AML-193 (cell line): ENCODE measurements at regions not wholly inside any gene's neighbourhood (a gene's known extent, or its start where the extent isn't known, plus 50 kb on each side); places are given as distances from the start of the nearest gene placed in this dataset.
"Not testable (repeated sequence)": the region's sequence is repeated elsewhere in the genome, so short reads cannot be mapped to it uniquely, and the experiment has no call there.

Source experiments
- DNase-seq, 2 experiments: peaks; one replicate each; lab custom pipeline; 2025; lab: John Stamatoyannopoulos, UW

DNA sequence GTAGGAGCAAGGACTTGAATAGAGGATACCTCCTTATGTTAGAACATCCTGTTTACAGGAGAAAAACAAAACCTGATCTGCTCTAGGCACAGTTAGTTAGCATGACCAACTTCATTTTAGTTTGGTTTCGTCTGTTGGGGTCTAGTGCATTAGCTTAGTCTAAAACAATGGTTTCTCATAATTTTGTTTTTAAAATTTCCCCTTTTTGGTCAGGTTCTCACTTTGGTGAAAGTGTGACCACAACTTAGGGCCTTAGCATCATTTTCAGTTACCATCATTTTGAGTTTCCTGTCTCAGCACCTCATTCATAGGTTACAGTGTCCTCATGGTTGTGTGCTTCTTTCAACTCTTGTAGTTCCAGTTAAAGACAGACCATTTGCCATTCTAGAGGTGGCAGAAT lies 1277.0 kb upstream of the SLC39A10 start:
- no peak for DNase-seq

- not testable (repeated sequence) for DNase-seq
These were observed 1289.6 kb upstream of the SLC39A10 start for GRCh38 chr2:194367390-194367789.

GRCh38 chr2:194363878-194364277 lies 1293.1 kb upstream of the SLC39A10 start:
- no peak for DNase-seq

- no peak for DNase-seq
These were observed 1293.7 kb upstream of the SLC39A10 start for GRCh38 chr2:194363295-194363694.

GRCh38 chr2:194352505-194352904 lies 1304.5 kb upstream of the SLC39A10 start:
- DNase-seq: no peak

- no peak for DNase-seq
These were observed 1310.8 kb upstream of the SLC39A10 start for GRCh38 chr2:194346193-194346592.

DNA sequence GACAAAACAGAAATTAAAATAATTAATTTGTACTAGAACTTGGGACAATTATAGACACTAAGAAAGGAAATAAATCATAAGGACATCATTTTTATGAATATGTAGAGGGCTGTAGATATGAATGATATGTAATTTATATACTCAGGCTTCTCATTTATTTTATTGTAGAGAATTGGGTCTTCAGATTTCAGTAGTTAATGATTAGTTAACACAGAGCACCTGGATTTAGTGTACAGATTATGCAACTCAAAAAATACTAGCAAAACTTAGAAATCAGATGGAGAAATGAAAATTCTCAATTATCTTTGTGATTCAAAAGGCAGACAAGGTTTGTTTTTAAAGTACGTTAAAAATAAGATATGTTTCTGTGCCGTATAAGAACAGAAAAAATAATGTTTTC lies 1311.7 kb upstream of the SLC39A10 start:
- DNase-seq: no peak

GRCh38 chr2:194343167-194343566 lies 1313.9 kb upstream of the SLC39A10 start:
- DNase-seq: no peak

DNA sequence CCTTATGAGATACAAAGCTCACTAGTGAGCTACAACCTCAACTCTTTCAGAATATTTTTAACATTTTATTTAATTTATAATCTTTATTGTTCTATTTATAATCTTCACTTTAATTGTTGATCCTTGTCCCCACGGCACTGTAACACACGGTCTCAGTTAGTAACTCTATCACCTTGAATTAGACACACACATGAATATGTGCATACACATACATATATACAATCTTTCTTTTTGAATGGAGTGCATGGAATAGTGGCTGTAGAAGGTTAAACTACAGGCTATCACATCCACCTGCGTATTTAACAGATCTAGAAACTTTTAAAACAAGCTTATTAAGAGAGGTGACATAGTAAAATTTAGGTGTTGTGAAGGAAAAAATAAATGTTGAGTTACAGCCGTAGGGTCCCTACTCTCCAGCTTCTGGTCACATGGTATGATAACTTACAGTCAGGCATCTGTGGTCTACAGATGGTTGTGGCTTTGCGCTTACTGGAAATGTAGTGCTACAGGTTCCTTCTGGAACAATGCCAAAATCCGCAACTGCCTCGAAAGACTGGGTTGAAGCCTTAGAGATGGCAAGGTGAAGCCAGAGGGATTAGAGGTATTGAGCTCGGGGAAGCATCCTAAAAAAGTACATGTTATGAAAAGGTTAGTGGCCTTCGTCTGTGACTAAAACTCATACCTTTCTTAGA lies 1324.1 kb upstream of the SLC39A10 start:
- no peak for DNase-seq

DNA sequence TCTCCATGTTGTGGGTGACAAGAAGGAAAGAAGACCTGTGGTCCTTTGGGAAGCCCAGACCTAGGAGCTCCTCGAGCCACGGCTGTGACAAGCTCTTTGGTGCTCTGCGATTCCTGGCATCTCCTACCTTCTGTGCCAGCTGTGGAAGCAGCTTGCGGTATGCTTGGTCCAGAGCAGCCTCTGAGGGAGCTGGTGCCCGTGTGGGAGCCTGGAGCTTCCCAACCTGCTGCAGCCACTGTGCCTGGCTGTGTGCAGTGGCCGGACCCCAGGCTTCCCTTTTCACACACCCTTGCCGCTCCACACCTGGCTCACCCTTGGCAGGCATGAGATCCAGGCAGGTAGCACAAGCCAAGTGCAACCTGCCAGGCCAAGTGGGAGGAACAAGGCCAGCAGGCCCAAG lies 1328.6 kb upstream of the SLC39A10 start:
- no peak for DNase-seq

- DNase-seq: no peak
These were observed 1329.7 kb upstream of the SLC39A10 start for GRCh38 chr2:194327196-194327888.

- no peak for DNase-seq
These were observed 1333.3 kb upstream of the SLC39A10 start for GRCh38 chr2:194323740-194324139.

DNA sequence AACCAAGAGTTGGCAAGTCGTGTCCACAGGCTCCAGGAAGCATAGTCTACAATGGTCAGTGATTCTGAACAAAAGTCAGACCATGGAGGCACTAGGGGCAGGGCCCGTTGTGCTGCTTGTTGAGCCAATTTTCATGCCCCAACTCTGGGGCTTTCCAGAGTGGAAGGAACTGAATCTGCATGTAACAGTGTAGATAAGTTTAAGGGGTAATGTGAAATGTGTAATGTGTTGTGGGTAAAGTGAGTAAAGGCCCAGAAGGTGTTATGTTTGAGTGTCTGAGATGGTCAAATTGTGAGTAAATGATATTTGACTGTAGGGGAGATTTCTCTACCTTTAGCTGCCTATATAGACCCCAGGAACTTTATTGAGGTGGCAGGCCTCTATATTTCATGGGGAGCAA lies 1336.5 kb upstream of the SLC39A10 start:
- no peak for DNase-seq

DNA sequence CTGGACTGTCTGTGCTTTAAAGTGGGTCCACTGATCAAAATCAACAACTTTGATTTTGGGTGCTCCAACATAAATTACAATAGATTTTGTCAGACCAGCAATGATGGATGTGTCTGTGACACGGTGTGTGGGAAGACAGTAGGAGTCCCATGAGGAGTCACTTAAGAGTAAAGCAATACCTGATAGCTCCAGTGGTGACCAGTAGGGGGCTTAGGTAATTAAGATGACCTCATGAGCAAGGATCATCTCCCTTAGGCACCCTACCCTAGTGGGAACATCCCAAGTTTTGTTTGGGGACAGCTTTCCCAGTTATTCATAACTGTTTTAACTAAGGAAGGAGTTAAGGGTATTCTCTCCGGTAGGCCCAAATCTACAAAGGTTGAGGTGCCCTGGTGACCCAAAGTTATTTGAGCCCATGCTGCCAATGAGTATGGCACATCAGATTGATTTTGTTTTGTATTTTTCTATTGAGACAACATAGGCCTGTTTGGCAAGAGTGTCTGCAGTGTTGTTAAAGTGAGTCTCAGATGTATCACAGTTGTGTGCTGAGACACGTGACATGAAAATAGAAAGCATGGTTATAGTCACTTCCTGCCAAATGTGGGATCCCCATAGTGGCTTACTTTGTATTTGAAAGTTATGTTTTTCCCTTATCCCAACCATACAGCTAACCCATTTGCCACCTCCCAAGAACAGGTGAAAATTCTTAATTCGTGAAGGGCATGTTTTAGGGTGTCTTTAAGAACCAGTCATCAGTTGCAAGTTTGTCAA lies 1337.6 kb upstream of the SLC39A10 start:
- no peak for DNase-seq

GRCh38 chr2:194314042-194314441 lies 1343.0 kb upstream of the SLC39A10 start:
- DNase-seq: no peak

DNA sequence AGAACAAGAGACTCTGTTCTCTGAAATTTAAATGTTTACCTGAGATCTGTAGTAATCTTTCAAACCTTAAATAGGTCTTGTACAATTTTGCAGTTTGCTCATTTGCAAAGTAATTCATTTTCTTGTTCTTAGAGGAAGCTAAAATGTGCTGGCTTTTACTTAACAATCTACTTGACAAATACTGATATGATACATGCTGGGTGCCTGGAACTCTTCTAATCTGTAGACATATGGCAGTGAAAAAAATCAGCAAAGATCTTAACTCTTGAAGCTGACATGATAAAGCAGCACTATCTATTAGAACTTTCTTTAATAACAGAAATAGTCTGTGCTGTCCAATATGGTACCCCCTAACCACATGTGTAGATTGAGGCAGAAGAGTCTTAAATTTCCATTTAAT lies 1352.8 kb upstream of the SLC39A10 start:
- DNase-seq: no peak

- DNase-seq: no peak
These were observed 1355.1 kb upstream of the SLC39A10 start for GRCh38 chr2:194301946-194302345.

- no peak for DNase-seq
These were observed 1362.9 kb upstream of the SLC39A10 start for GRCh38 chr2:194294156-194294555.

DNA sequence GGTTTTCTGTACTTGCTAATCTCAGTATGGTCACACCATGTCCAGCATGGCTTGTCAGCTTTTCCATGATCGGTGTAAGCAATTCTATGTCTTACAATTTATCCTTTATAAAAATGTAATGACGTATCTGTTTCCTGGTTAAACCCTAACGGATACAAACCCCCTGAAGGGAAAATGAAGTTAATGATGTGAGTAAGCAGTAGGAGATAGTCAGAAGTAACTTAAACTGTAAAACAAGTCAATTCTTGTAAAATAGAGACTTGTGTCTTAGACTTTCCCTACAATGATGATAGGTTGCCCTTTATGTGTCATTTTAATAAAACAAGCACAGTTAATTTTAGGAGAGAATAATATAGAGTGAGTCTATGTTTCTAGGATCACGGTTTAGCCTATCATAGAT lies 1365.9 kb upstream of the SLC39A10 start:
- no peak for DNase-seq

- DNase-seq: no peak
These were observed 1367.2 kb upstream of the SLC39A10 start for GRCh38 chr2:194289712-194290346.

DNA sequence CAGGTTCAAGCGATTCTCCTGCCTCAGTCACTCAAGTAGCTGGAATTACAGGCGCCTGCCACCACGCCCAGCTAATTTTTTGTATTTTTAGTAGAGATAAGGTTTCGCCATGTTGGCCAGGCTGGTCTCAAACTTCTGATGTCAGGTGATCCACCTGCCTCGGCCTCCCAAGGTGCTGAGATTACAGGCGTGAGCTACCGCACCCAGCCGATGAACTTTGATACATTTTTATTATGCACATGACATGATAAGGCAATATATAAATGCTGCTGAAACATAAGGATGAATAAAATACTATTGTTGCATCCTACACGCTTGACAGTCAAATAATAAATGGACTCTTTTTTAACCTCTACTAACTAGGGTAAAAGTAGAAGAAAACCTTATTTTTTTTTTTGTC lies 1380.4 kb upstream of the SLC39A10 start:
- not testable (repeated sequence) for DNase-seq

- DNase-seq: no peak
These were observed 1385.6 kb upstream of the SLC39A10 start for GRCh38 chr2:194271293-194271961.
